MCF 10A (cell line): ENCODE measurements at regions not wholly inside any gene's neighbourhood (a gene's known extent, or its start where the extent isn't known, plus 50 kb on each side); places are given as distances from the start of the nearest gene placed in this dataset.
"Not testable (repeated sequence)": the region's sequence is repeated elsewhere in the genome, so short reads cannot be mapped to it uniquely, and the experiment has no call there.

ENCODE experiments used
- BruUV-seq: library from RNA; stranded (reverse); fragments of 400-500 nt; replicated peaks from 2 replicates; lab custom pipeline; 2021; lab: Mats Ljungman, UMichigan
- CTCF ChIA-PET: fragments of 300-600 bp; sonication (Branson Sonifier 250); formaldehyde crosslinking; extraction: SDS; loops from one replicate; lab custom pipeline; 2021; ENCODE audit warnings: antibody characterized with exemption, inconsistent platforms; lab: Yijun Ruan, JAX
- POLR2A ChIA-PET: fragments of 300-600, 350-650 bp; sonication (Branson Sonifier 250); formaldehyde crosslinking; extraction: SDS; loops from one replicate; lab custom pipeline; 2020; ENCODE audit warnings: antibody characterized with exemption, inconsistent platforms; lab: Yijun Ruan, JAX
- DNase-seq: peaks from one replicate; pipeline ENCODE4 v3.0.0-alpha.2; 2018; ENCODE audit not compliant: unreplicated experiment
- H3K27ac Mint-ChIP-seq: one replicate; pipeline ENCODE4 v1.8.0; 2022; ENCODE audit warnings: mild to moderate bottlenecking, low read depth, mixed read lengths; ENCODE audit not compliant: unreplicated experiment
- H3K27me3 Mint-ChIP-seq: one replicate; pipeline ENCODE4 v1.8.0; 2022; ENCODE audit warnings: mixed read lengths; ENCODE audit not compliant: insufficient read depth, unreplicated experiment
- H3K36me3 Mint-ChIP-seq: one replicate; pipeline ENCODE4 v1.8.0; 2022; ENCODE audit warnings: mild to moderate bottlenecking, moderate library complexity, mixed read lengths; ENCODE audit not compliant: insufficient read depth, unreplicated experiment
- H3K4me1 Mint-ChIP-seq: one replicate; pipeline ENCODE4 v1.8.0; 2022; ENCODE audit warnings: mixed read lengths; ENCODE audit not compliant: insufficient read depth, unreplicated experiment
- H3K4me3 Mint-ChIP-seq: one replicate; pipeline ENCODE4 v1.8.0; 2022; ENCODE audit warnings: mild to moderate bottlenecking, moderate library complexity, mixed read lengths; ENCODE audit not compliant: unreplicated experiment
- H3K9me3 Mint-ChIP-seq: one replicate; pipeline ENCODE4 v1.8.0; 2022; ENCODE audit warnings: mixed read lengths; ENCODE audit not compliant: unreplicated experiment
- CTCF ChIP-seq: fragments of 200-600 bp; IDR thresholded peaks from one replicate; pipeline ENCODE4 v1.8.0; 2022; ENCODE audit warnings: antibody characterized with exemption, mild to moderate bottlenecking; ENCODE audit not compliant: unreplicated experiment
- intact Hi-C: fragments of 100-400 bp; cut with micrococcal nuclease; formaldehyde crosslinking; loops from 2 replicates; pipeline ENCODE4 v1.14.1; 2022

- Mint-ChIP-seq H3K9me3 (peaks cover 13% of the 10 kb centered on the region), H3K27ac (no peak overlapping the region), H3K36me3 (no peaks in the 10 kb centered on the region), H3K4me1 (no peaks in the 10 kb centered on the region), H3K27me3 (peaks cover 51% of the 10 kb centered on the region), H3K4me3 (no peak overlapping the region)
- ChIA-PET CTCF (interaction anchor here (0.5 kb wide), 1 partner anchor 882 kb away, joined by 3 read pairs; no protein-coding TSS in a partner anchor), POLR2A (no interaction called here)
- intact Hi-C loops, result no loop called here
- TF ChIP-seq CTCF, result no peak
- no TSS peak for BruUV-seq
- no peak for DNase-seq
Measured at GRCh38 chr4:3636646-3637320, 104.6 kb upstream of the LRPAP1 start.

GRCh38 chr4:3636020-3636419, 103.8 kb upstream of the LRPAP1 start:
- CTCF ChIA-PET, intact Hi-C loops, H3K4me1 Mint-ChIP-seq, H3K36me3 Mint-ChIP-seq, BruUV-seq, H3K4me3 Mint-ChIP-seq, DNase-seq, H3K27ac Mint-ChIP-seq, POLR2A ChIA-PET: not testable (repeated sequence)
- H3K27me3 Mint-ChIP-seq, result peaks cover 50% of the 10 kb centered on the region
- H3K9me3 Mint-ChIP-seq, result peaks cover 13% of the 10 kb centered on the region

DNA sequence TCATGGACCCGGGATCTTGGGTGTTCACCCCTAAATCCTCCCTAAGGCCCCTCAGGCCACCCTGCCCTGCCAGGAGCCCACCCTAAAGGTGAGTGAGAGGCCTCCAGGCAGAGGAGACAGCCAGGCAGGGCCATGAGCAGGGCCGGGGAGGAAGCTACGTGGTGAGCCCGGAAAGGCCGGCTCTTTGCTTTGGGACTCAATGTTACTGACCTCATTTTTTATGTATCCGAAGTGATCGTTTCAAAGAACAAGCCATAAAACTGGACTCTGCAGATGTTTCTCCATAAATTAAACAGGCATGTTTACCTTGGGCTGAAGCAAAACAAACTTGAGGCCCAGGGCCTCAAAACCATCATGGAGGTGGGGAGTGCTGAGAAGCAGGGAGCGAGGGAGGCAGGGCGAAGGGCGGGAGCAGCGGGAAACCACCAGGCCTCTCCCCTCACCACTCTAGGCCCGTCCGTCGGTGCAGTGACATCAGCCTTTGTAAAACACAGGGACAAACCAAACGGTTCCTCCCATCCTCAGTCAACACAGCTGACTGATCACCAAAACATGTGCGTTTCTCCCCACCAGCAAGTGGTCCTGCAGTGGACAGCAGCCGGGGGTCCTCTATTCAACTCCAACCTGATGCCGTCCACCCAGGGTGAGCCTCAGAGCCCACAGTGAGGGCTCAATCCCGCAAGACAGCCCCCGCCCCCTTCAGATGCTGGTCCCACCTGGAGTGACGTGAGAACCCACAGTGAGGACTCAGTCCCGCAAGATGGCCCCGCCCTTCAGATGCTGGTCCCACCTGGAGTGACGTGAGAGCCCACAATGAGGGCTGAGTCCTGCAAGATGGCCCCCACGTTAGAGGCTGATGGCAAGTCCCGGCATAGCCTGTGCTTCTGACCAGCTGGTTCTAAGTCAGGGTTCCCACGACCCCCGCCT, 102.9 kb upstream of the LRPAP1 start:
- ChIA-PET POLR2A (no interaction called here), CTCF (no interaction called here)
- Mint-ChIP-seq H3K4me1 (no peaks in the 10 kb centered on the region), H3K9me3 (peaks cover 13% of the 10 kb centered on the region), H3K36me3 (no peaks in the 10 kb centered on the region), H3K4me3 (no peak overlapping the region), H3K27me3 (peaks cover 42% of the 10 kb centered on the region), H3K27ac (no peak overlapping the region)
- no TSS peak for BruUV-seq
- TF ChIP-seq CTCF, result no peak
- intact Hi-C loops, result no loop called here
- DNase-seq, result no peak

DNA sequence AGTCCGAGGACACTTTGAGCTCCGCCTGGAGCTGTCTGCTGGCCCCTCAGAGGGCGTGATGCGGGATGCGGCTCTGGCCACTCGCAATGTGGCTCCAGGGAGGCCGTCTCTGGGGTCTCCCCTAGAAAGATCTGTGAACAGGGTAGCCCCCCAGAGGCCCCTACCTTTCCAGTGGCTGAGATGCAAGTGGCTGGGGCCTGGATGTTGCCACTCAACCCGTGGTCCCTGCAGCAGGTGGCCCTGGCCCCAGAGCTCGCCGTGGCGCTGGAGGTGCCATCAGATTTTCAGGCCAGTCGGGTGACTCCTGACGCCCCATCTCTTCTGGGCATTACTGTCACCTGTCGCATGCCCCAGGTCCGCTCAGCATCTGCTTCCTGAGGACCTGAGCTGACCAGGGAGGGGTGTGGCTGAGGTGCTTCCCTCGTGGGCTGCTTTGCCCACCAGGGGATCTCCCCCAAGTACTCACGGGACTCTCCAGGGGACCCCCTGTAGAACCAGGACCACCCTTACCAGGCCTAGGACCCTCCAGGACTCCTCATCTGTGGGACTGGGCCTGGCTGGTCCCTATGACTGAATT, 102.1 kb upstream of the LRPAP1 start:
- no peak overlapping the region for H3K4me3 Mint-ChIP-seq
- H3K36me3 Mint-ChIP-seq, result no peaks in the 10 kb centered on the region
- H3K9me3 Mint-ChIP-seq, result peaks cover 13% of the 10 kb centered on the region
- DNase-seq, result no peak
- ChIA-PET POLR2A (no interaction called here), CTCF (no interaction called here)
- intact Hi-C loops, result no loop called here
- peaks cover 39% of the 10 kb centered on the region for H3K27me3 Mint-ChIP-seq
- BruUV-seq, result no TSS peak
- no peak overlapping the region for H3K27ac Mint-ChIP-seq
- TF ChIP-seq CTCF, result no peak
- H3K4me1 Mint-ChIP-seq, result no peaks in the 10 kb centered on the region

DNA sequence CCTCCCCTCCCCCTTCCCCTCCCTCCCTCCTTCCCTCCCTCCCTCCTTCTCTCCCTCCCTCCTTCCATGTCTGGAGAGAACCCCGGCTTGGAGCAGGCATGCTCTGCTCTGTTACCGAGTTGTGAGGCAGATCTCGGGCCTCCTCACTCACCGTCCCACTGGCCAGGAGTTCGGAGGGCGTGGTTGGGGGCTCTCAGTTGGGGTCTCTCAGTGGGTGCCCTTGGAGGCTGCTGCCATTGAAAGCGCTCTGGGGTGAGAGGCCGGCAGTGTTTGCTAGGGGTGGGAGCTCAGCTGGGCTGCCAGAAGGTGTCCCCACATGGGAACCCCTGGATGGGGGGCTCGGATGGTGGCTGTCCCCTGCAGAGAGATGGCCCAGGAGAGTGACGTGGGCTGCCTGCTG, 101.1 kb upstream of the LRPAP1 start:
- intact Hi-C loops, POLR2A ChIA-PET, H3K27ac Mint-ChIP-seq, H3K36me3 Mint-ChIP-seq, H3K4me1 Mint-ChIP-seq, H3K4me3 Mint-ChIP-seq, DNase-seq, CTCF ChIA-PET, BruUV-seq: not testable (repeated sequence)
- Mint-ChIP-seq H3K27me3 (peaks cover 36% of the 10 kb centered on the region), H3K9me3 (peaks cover 13% of the 10 kb centered on the region)

GRCh38 chr4:3632794-3633193, 100.6 kb upstream of the LRPAP1 start:
- peaks cover 13% of the 10 kb centered on the region for H3K9me3 Mint-ChIP-seq
- H3K36me3 Mint-ChIP-seq, H3K4me3 Mint-ChIP-seq, intact Hi-C loops, BruUV-seq, H3K27ac Mint-ChIP-seq, H3K4me1 Mint-ChIP-seq, DNase-seq, CTCF ChIA-PET, POLR2A ChIA-PET: not testable (repeated sequence)
- H3K27me3 Mint-ChIP-seq, result peaks cover 32% of the 10 kb centered on the region
